Aorta (tissue), 5 donors: ENCODE measurements at regions not wholly inside any gene's neighbourhood (a gene's known extent, or its start where the extent isn't known, plus 50 kb on each side); places are given as distances from the start of the nearest gene placed in this dataset.
A peak's percentile ranks its signal among the peaks of the same experiment; 100 is the strongest.

Source experiments
- ATAC-seq: fragments of 200-7000 bp; cut with Tn5 transposase; one replicate; pipeline ENCODE4 v1.9.1; 2022; ENCODE audit warnings: moderate library complexity; ENCODE audit not compliant: low FRiP score
- DNase-seq, 2 donors: peaks; one replicate each; pipeline ENCODE4 v3.0.0-alpha.2; 2020
- H3K27ac ChIP-seq, 2 donors: one replicate each; pipeline ENCODE4 v1.5.1; 2013; ENCODE audit warnings: low read length in 2 of 2, mild to moderate bottlenecking in 2 of 2, moderate library complexity in 2 of 2, control low read depth in 1 of 2, inconsistent platforms in 1 of 2, low read depth in 1 of 2
- H3K27me3 ChIP-seq, 2 donors: one replicate each; pipeline ENCODE4 v1.6.1; 2013; ENCODE audit warnings: control low read depth in 1 of 2, low read length in 1 of 2, mild to moderate bottlenecking in 1 of 2, moderate library complexity in 1 of 2; ENCODE audit not compliant: insufficient read depth in 2 of 2, control insufficient read depth in 1 of 2
- H3K36me3 ChIP-seq, 2 donors: one replicate each; pipeline ENCODE4 v1.6.1; 2013; ENCODE audit warnings: control low read depth in 1 of 2, low read length in 1 of 2, mild to moderate bottlenecking in 1 of 2; ENCODE audit not compliant: insufficient read depth in 2 of 2, control insufficient read depth in 1 of 2
- H3K4me1 ChIP-seq, 2 donors: one replicate each; pipeline ENCODE4 v1.6.1; 2013; ENCODE audit warnings: low read length in 2 of 2, control low read depth in 1 of 2, mild to moderate bottlenecking in 1 of 2, moderate library complexity in 1 of 2; ENCODE audit not compliant: insufficient read depth in 2 of 2, control insufficient read depth in 1 of 2
- H3K4me3 ChIP-seq, 2 donors: one replicate each; pipeline ENCODE4 v1.5.1; 2013; ENCODE audit warnings: low read length in 2 of 2, control low read depth in 1 of 2, mild to moderate bottlenecking in 1 of 2
- H3K9me3 ChIP-seq: one replicate; pipeline ENCODE4 v1.6.1; 2013; ENCODE audit warnings: mild to moderate bottlenecking, low read length; ENCODE audit not compliant: control insufficient read depth
- WGBS, 2 donors: extraction: QIAGEN DNeasy Blood & Tissue Kit; methylation state at CpG; one replicate each; pipeline ENCODE4 v1.1.7; 2013; 5-methylcytosine and 5-hydroxymethylcytosine counted together
- intact Hi-C, 2 donors: fragments of 100-400 bp; cut with DNase I; formaldehyde crosslinking; loops; one replicate each; pipeline versions ENCODE4 v1.14.2 to v1.15.0; 2022
- donor health status: healthy with polysubstance abuse.
- donor health status: Bipolar disorder and iron deficiency.
- donor health status: DM: no; HTN: no; CAD: no.
- donor health status: DM: no; HTN: no; CAD: no.
- donor health status: DM: yes; HTN: yes; CAD: no.

GRCh38 chr7:42617806-42618457 is 293.9 kb downstream of the C7orf25 start:
- intact Hi-C loops, result no loop called here
- H3K4me1 ChIP-seq, result no peaks in the 10 kb centered on the region

GRCh38 chr7:42617071-42617765 is 294.7 kb downstream of the C7orf25 start:
- H3K4me1 ChIP-seq, result no peaks in the 10 kb centered on the region
- WGBS, 2 donors, result 57 to 60% methylated on average over 6 of the region's 6 CpGs
- intact Hi-C loops, result no loop called here
- no peak overlapping the region for H3K27ac ChIP-seq
- DNase-seq (no peak), ATAC-seq (peak; percentile 42)
- H3K36me3 ChIP-seq, result no peaks in the 10 kb centered on the region
- no peaks in the 10 kb centered on the region for H3K27me3 ChIP-seq
- no peaks in the 10 kb centered on the region for H3K9me3 ChIP-seq
- no peak overlapping the region for H3K4me3 ChIP-seq

More at GRCh38 chr7:42617806-42618457, 293.9 kb downstream of the C7orf25 start:
- Histone ChIP-seq H3K27me3 (no peaks in the 10 kb centered on the region), H3K9me3 (no peaks in the 10 kb centered on the region), H3K27ac (no peak overlapping the region), H3K4me3 (no peak overlapping the region), H3K36me3 (no peaks in the 10 kb centered on the region)
- no peak for DNase-seq
- WGBS, 2 donors, result 62 to 63% methylated on average over 8 of the region's 8 CpGs
- no peak for ATAC-seq

DNA sequence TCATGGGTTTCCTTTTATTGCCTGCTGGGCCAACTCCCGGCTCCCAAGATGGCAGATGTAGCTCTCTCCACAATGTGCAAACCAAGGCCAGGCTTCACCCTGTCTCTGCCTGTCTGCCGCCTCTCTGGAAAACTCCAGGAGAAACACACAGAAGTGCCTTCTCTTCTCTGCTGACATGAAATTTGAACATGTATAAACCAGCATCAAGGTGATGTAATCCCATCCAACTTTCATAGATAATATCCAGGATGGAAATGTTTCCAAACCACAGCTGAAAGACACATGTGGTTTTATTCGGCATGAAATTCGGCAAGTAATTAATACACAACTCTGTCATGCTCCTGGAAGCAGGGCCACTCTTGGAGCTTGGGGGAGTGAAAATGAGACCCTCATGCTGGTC is 297.2 kb downstream of the C7orf25 start:
- Histone ChIP-seq H3K4me3 (no peak overlapping the region), H3K36me3 (no peaks in the 10 kb centered on the region), H3K4me1 (no peaks in the 10 kb centered on the region), H3K27ac (no peak overlapping the region), H3K9me3 (no peaks in the 10 kb centered on the region), H3K27me3 (no peaks in the 10 kb centered on the region)
- DNase-seq, result no peak
- WGBS, 2 donors, result 98 to 99% methylated on average over 4 of the region's 4 CpGs
- intact Hi-C loops, result no loop called here
- ATAC-seq, result no peak

DNA sequence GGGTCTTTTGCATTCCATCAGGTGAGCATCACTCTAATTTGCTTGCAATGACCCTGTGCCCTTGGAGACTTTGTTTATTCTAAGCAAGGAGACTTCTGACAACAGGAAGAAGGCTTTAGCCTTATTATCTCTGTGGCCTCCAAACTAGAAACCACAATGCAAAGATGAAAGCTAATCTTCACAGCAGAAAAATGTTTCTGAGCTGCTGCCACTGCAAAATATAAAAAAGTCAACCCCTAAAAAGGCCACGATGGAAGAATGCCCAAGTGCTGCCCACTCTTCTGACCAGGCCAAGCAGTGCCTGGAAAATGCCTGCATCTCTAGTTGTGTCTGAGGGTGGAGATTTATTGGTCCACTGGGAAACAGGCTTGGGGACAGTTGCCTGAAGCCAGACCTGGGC is 299.9 kb downstream of the C7orf25 start:
- H3K36me3 ChIP-seq, result no peaks in the 10 kb centered on the region
- H3K27ac ChIP-seq, result no peak overlapping the region
- H3K4me1 ChIP-seq, result no peaks in the 10 kb centered on the region
- WGBS, 2 donors, result 0 to 5% methylated on average over 1 of the region's 1 CpG
- DNase-seq (peak in 1 of 2 donors; percentile 51), ATAC-seq (peak; percentile 44)
- intact Hi-C loops, result no loop called here
- no peaks in the 10 kb centered on the region for H3K9me3 ChIP-seq
- H3K27me3 ChIP-seq, result no peaks in the 10 kb centered on the region
- no peak overlapping the region for H3K4me3 ChIP-seq

GRCh38 chr7:42611289-42611928 is 300.5 kb downstream of the C7orf25 start:
- no peaks in the 10 kb centered on the region for H3K36me3 ChIP-seq
- 42 to 54% methylated on average over 7 of the region's 7 CpGs for WGBS, 2 donors
- H3K4me3 ChIP-seq, result no peak overlapping the region
- H3K4me1 ChIP-seq, result no peaks in the 10 kb centered on the region
- peak overlapping the region in 1 of 2 donors; percentile 17 for H3K27ac ChIP-seq
- H3K9me3 ChIP-seq, result no peaks in the 10 kb centered on the region
- no peak for ATAC-seq
- no peak for DNase-seq
- H3K27me3 ChIP-seq, result no peaks in the 10 kb centered on the region
- intact Hi-C loops, result no loop called here

GRCh38 chr7:42606193-42606905 is 305.5 kb downstream of the C7orf25 start:
- no peaks in the 10 kb centered on the region for H3K36me3 ChIP-seq
- no peak for ATAC-seq
- H3K4me1 ChIP-seq, result no peaks in the 10 kb centered on the region
- no peaks in the 10 kb centered on the region for H3K27me3 ChIP-seq
- H3K27ac ChIP-seq, result no peak overlapping the region
- intact Hi-C loops, result no loop called here
- no peaks in the 10 kb centered on the region for H3K9me3 ChIP-seq
- WGBS, 2 donors, result 87 to 90% methylated on average over 3 of the region's 3 CpGs
- H3K4me3 ChIP-seq, result no peak overlapping the region
- DNase-seq, result no peak

GRCh38 chr7:42605406-42606192 is 306.3 kb downstream of the C7orf25 start:
- no peaks in the 10 kb centered on the region for H3K27me3 ChIP-seq
- H3K36me3 ChIP-seq, result no peaks in the 10 kb centered on the region
- H3K4me1 ChIP-seq, result no peaks in the 10 kb centered on the region
- DNase-seq (no peak), ATAC-seq (no peak)
- H3K27ac ChIP-seq, result no peak overlapping the region
- intact Hi-C loops, result no loop called here
- 80 to 83% methylated on average over 7 of the region's 7 CpGs for WGBS, 2 donors
- H3K4me3 ChIP-seq, result no peak overlapping the region
- no peaks in the 10 kb centered on the region for H3K9me3 ChIP-seq

DNA sequence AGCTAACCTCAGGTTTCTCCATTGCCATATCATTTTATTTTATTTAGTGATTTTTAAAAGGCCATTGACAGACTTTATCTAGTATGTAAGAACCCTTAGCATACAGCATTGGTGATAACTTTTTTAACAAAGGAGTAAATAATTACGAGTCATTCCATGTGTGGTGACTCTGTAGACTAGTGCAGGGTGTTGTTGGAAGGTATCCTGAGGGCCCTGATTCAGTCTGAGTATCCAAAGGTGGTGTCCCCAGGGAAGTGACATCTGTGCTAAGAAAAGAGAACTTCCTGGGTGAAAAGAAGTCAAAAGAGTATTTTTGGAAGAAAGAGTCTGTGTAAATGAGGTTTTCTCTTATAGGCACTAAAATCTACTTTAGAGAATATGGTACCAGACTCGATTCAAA is 308.4 kb downstream of the C7orf25 start:
- no peak overlapping the region for H3K27ac ChIP-seq
- H3K4me1 ChIP-seq, result no peaks in the 10 kb centered on the region
- no peak for DNase-seq
- H3K36me3 ChIP-seq, result no peaks in the 10 kb centered on the region
- H3K9me3 ChIP-seq, result no peaks in the 10 kb centered on the region
- ATAC-seq, result no peak
- 70 to 78% methylated on average over 2 of the region's 2 CpGs for WGBS, 2 donors
- H3K4me3 ChIP-seq, result no peak overlapping the region
- intact Hi-C loops, result no loop called here
- H3K27me3 ChIP-seq, result no peaks in the 10 kb centered on the region
